MM.1S (cell line): ENCODE measurements at regions not wholly inside any gene's neighbourhood (a gene's known extent, or its start where the extent isn't known, plus 50 kb on each side); places are given as distances from the start of the nearest gene placed in this dataset.

Source experiments
- DNase-seq: peaks from one replicate; pipeline ENCODE4 v3.0.0-alpha.2; 2015
- H2AFZ ChIP-seq: fragments of 300-600 bp; sonication (generic); 2 replicates; pipeline ENCODE4 v1.6.0; 2016; ENCODE audit warnings: antibody characterized with exemption, low read length
- H3F3A ChIP-seq: fragments of 300-600 bp; sonication (generic); 2 replicates; pipeline ENCODE4 v1.6.1; 2016; ENCODE audit warnings: mild to moderate bottlenecking, antibody characterized with exemption, low read length, moderate library complexity, mixed read lengths; ENCODE audit not compliant: insufficient read depth
- H3K27ac ChIP-seq: fragments of 300-600 bp; sonication (generic); 2 replicates; pipeline ENCODE4 v1.5.1; 2016; ENCODE audit warnings: mild to moderate bottlenecking, low read length
- H3K27me3 ChIP-seq: fragments of 300-600 bp; sonication (generic); replicated peaks from 2 replicates; pipeline ENCODE4 v1.6.0; 2016; ENCODE audit warnings: low read length; ENCODE audit not compliant: insufficient read depth
- H3K36me3 ChIP-seq: fragments of 300-600 bp; sonication (generic); replicated peaks from 2 replicates; pipeline ENCODE4 v1.6.1; 2016; ENCODE audit warnings: mild to moderate bottlenecking, low read length, mixed read lengths; ENCODE audit not compliant: insufficient read depth
- H3K4me1 ChIP-seq: fragments of 300-600 bp; sonication (generic); 2 replicates; pipeline ENCODE4 v1.6.1; 2016; ENCODE audit warnings: low read length, mixed read lengths
- H3K4me2 ChIP-seq: fragments of 300-600 bp; sonication (generic); 2 replicates; pipeline ENCODE4 v1.6.0; 2016; ENCODE audit warnings: low read depth, low read length
- H3K4me3 ChIP-seq: fragments of 300-600 bp; sonication (generic); 2 replicates; pipeline ENCODE4 v1.5.1; 2016; ENCODE audit warnings: low read length, mixed read lengths
- H3K79me2 ChIP-seq: fragments of 300-600 bp; sonication (generic); 2 replicates; pipeline ENCODE4 v1.6.1; 2016; ENCODE audit warnings: mixed run types, low read length, mixed read lengths
- H3K9ac ChIP-seq: fragments of 300-600 bp; sonication (generic); 2 replicates; pipeline ENCODE4 v1.6.1; 2016; ENCODE audit warnings: low read length, mixed read lengths
- H3K9me2 ChIP-seq: fragments of 300-600 bp; sonication (generic); replicated peaks from 2 replicates; pipeline ENCODE4 v1.6.1; 2016; ENCODE audit warnings: mild to moderate bottlenecking, low read length, mixed read lengths; ENCODE audit not compliant: insufficient read depth
- H3K9me3 ChIP-seq: fragments of 300-600 bp; sonication (generic); replicated peaks from 2 replicates; pipeline ENCODE4 v1.6.1; 2016; ENCODE audit warnings: mild to moderate bottlenecking, low read length, mixed read lengths; ENCODE audit not compliant: insufficient read depth
- H4K20me1 ChIP-seq: fragments of 300-600 bp; sonication (generic); 2 replicates; pipeline ENCODE4 v1.6.1; 2016; ENCODE audit warnings: mild to moderate bottlenecking, low read length, moderate library complexity, mixed read lengths; ENCODE audit not compliant: insufficient read depth
- CTCF ChIP-seq: fragments of 300-600 bp; sonication (generic); IDR thresholded peaks from 2 replicates; pipeline ENCODE4 v1.5.1; 2016; ENCODE audit warnings: antibody characterized with exemption, low read length, mixed read lengths
- EZH2 ChIP-seq: fragments of 300-600 bp; sonication (generic); optimal IDR thresholded peaks from 2 replicates; pipeline ENCODE3; 2017; ENCODE audit warnings: low read depth, mild to moderate bottlenecking, antibody characterized with exemption, low read length, mixed read lengths
- EZH2phosphoT487 ChIP-seq: fragments of 300-600 bp; sonication (generic); IDR thresholded peaks from 2 replicates; pipeline ENCODE4 v1.6.1; 2018; ENCODE audit warnings: antibody characterized with exemption, low read length

GRCh38 chr17:69898601-69899000, 176.4 kb upstream of the KCNJ16 start:
- no peaks in the 10 kb centered on the region for H3K9me2 ChIP-seq
- H4K20me1 ChIP-seq = no peaks in the 10 kb centered on the region
- DNase-seq = no peak
- no peak overlapping the region for H3K4me3 ChIP-seq
- H3K9ac ChIP-seq = no peak overlapping the region
- H2AFZ ChIP-seq = no peak overlapping the region
- H3K79me2 ChIP-seq = no peaks in the 10 kb centered on the region
- H3K4me1 ChIP-seq = 0 out of 2 replicates have a peak, but pooled peaks cover 4% of the 10 kb centered on the region
- H3K36me3 ChIP-seq = no peaks in the 10 kb centered on the region
- H3K27ac ChIP-seq = no peak overlapping the region
- H3K27me3 ChIP-seq = peaks cover 20% of the 10 kb centered on the region
- H3F3A ChIP-seq = 0 out of 2 replicates have a peak, but pooled peaks cover 4% of the 10 kb centered on the region
- no peaks in the 10 kb centered on the region for H3K9me3 ChIP-seq
- H3K4me2 ChIP-seq = no peak overlapping the region
- TF ChIP-seq EZH2 (no peak), EZH2phosphoT487 (no peak), CTCF (no peak)

GRCh38 chr17:69900101-69900500, 174.9 kb upstream of the KCNJ16 start:
- no peak for TF ChIP-seq EZH2phosphoT487
- TF ChIP-seq EZH2 = no peak
- TF ChIP-seq CTCF = no peak
- no peaks in the 10 kb centered on the region for H3K36me3 ChIP-seq
- H3K9ac ChIP-seq = no peak overlapping the region
- H3K79me2 ChIP-seq = no peaks in the 10 kb centered on the region
- 0 out of 2 replicates have a peak overlapping the region, but pooled peaks have one; percentile 7 for H3K4me2 ChIP-seq
- H2AFZ ChIP-seq = no peak overlapping the region
- H3K27ac ChIP-seq = no peak overlapping the region
- H3F3A ChIP-seq = 0 out of 2 replicates have a peak, but pooled peaks cover 4% of the 10 kb centered on the region
- DNase-seq = peak; percentile 30
- no peaks in the 10 kb centered on the region for H3K9me3 ChIP-seq
- no peak overlapping the region for H3K4me3 ChIP-seq
- peaks cover 20% of the 10 kb centered on the region for H3K27me3 ChIP-seq
- H3K9me2 ChIP-seq = no peaks in the 10 kb centered on the region
- 0 out of 2 replicates have a peak, but pooled peaks cover 4% of the 10 kb centered on the region for H3K4me1 ChIP-seq
- H4K20me1 ChIP-seq = no peaks in the 10 kb centered on the region

GRCh38 chr17:69900829-69901228, 174.2 kb upstream of the KCNJ16 start:
- Histone ChIP-seq H3K27ac (no peak overlapping the region), H3K27me3 (peaks cover 20% of the 10 kb centered on the region), H3K4me2 (no peak overlapping the region), H3K4me1 (0 out of 2 replicates have a peak, but pooled peaks cover 4% of the 10 kb centered on the region), H3F3A (0 out of 2 replicates have a peak, but pooled peaks cover 4% of the 10 kb centered on the region), H3K9me3 (no peaks in the 10 kb centered on the region), H4K20me1 (no peaks in the 10 kb centered on the region), H3K9ac (no peak overlapping the region), H3K79me2 (no peaks in the 10 kb centered on the region), H2AFZ (no peak overlapping the region), H3K9me2 (no peaks in the 10 kb centered on the region), H3K4me3 (no peak overlapping the region), H3K36me3 (no peaks in the 10 kb centered on the region)
- no peak for TF ChIP-seq EZH2phosphoT487
- no peak for TF ChIP-seq CTCF
- TF ChIP-seq EZH2 = no peak
- DNase-seq = no peak
